ENCODE measurements at regions not wholly inside any gene's neighbourhood (a gene's known extent, or its start where the extent isn't known, plus 50 kb on each side); places are given as distances from the start of the nearest gene placed in this dataset.
"Not testable (repeated sequence)": the region's sequence is repeated elsewhere in the genome, so short reads cannot be mapped to it uniquely, and the experiment has no call there.

DNA sequence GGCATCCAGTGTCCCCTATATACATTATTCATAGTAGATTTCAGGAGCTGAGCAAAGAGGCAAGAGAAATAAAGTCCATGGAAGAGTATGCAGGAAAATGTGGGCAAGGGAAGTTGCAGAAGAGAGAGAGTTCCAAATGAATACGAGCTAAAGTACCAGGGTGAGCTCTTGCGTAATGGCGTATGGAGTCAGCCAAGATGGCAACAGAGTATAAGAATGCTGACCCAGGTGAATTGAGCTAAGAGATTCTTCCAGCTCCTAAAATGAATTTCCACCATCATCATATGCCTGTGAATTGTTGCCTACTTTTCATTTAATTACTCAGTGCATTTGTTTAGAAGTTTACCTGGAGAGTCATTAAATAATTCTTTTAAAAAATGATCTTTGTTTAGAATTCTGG lies 153.2 kb upstream of the CNTNAP4 start:
- DNase-seq (ENCODE audit: low read depth) (no peak), FAIRE-seq (no peak)
- Histone ChIP-seq H3K36me3 (ENCODE audit: insufficient read depth, low read length) (no peaks in the 10 kb centered on the region), H3K4me1 (ENCODE audit: insufficient read depth, low read length) (no peaks in the 10 kb centered on the region), H3K4me2 (ENCODE audit: low read length) (no peak overlapping the region), H4K20me1 (ENCODE audit: insufficient read depth, low read length) (no peaks in the 10 kb centered on the region), H3K27me3 (ENCODE audit: insufficient read depth, low read length) (no peaks in the 10 kb centered on the region), H3K27ac (ENCODE audit: low read depth, low read length) (no peak overlapping the region), H2AFZ (ENCODE audit: low read depth, low read length) (no peak overlapping the region), H3K79me2 (ENCODE audit: insufficient read depth, low read length) (no peaks in the 10 kb centered on the region), H3K4me3 (ENCODE audit: insufficient read depth, low read depth, low read length) (no peak overlapping the region), H3K9me3 (ENCODE audit: insufficient read depth, low read depth, low read length) (no peaks in the 10 kb centered on the region), H3K9ac (ENCODE audit: low read length) (no peak overlapping the region)
- Mint-ChIP-seq H3K4me3 (ENCODE audit: unreplicated experiment) (no peak overlapping the region), H3K4me1 (ENCODE audit: low read depth, unreplicated experiment) (no peaks in the 10 kb centered on the region), H3K9me3 (ENCODE audit: unreplicated experiment) (peaks cover 3% of the 10 kb centered on the region), H3K27ac (ENCODE audit: unreplicated experiment) (no peak overlapping the region), H3K27me3 (ENCODE audit: low read depth, unreplicated experiment) (no peaks in the 10 kb centered on the region), H3K36me3 (ENCODE audit: low read depth, unreplicated experiment) (no peaks in the 10 kb centered on the region)
- TF ChIP-seq EZH2 (IDR thresholded peaks at IDR 0.05; ENCODE audit: insufficient read depth, low read length): no peak
- TF ChIP-seq CTCF (IDR thresholded peaks at IDR 0.05; ENCODE audit: insufficient read depth, low read depth, low read length): no peak

- Histone ChIP-seq H3K9ac (ENCODE audit: low read length) (no peak overlapping the region), H3K9me3 (ENCODE audit: insufficient read depth, low read depth, low read length) (no peaks in the 10 kb centered on the region), H3K4me3 (ENCODE audit: insufficient read depth, low read depth, low read length) (no peak overlapping the region), H3K36me3 (ENCODE audit: insufficient read depth, low read length) (no peaks in the 10 kb centered on the region), H3K27me3 (ENCODE audit: insufficient read depth, low read length) (no peaks in the 10 kb centered on the region), H3K4me2 (ENCODE audit: low read length) (no peak overlapping the region), H3K4me1 (ENCODE audit: insufficient read depth, low read length) (no peaks in the 10 kb centered on the region), H2AFZ (ENCODE audit: low read depth, low read length) (no peak overlapping the region), H4K20me1 (ENCODE audit: insufficient read depth, low read length) (no peaks in the 10 kb centered on the region), H3K27ac (ENCODE audit: low read depth, low read length) (no peak overlapping the region), H3K79me2 (ENCODE audit: insufficient read depth, low read length) (no peaks in the 10 kb centered on the region)
- FAIRE-seq (no peak), DNase-seq (ENCODE audit: low read depth) (no peak)
- Mint-ChIP-seq H3K36me3 (ENCODE audit: low read depth, unreplicated experiment) (no peaks in the 10 kb centered on the region), H3K4me3 (ENCODE audit: unreplicated experiment) (no peak overlapping the region), H3K9me3 (ENCODE audit: unreplicated experiment) (peaks cover 3% of the 10 kb centered on the region), H3K27ac (ENCODE audit: unreplicated experiment) (no peak overlapping the region), H3K27me3 (ENCODE audit: low read depth, unreplicated experiment) (no peaks in the 10 kb centered on the region), H3K4me1 (ENCODE audit: low read depth, unreplicated experiment) (no peaks in the 10 kb centered on the region)
- TF ChIP-seq CTCF (IDR thresholded peaks at IDR 0.05; ENCODE audit: insufficient read depth, low read depth, low read length) (no peak), EZH2 (IDR thresholded peaks at IDR 0.05; ENCODE audit: insufficient read depth, low read length) (no peak)
These were observed 151.3 kb upstream of the CNTNAP4 start for GRCh38 chr16:76125871-76126270.

- H3K9me3 Mint-ChIP-seq (ENCODE audit: unreplicated experiment); H3K79me2 ChIP-seq (ENCODE audit: insufficient read depth, low read length); H4K20me1 ChIP-seq (ENCODE audit: insufficient read depth, low read length); H2AFZ ChIP-seq (ENCODE audit: low read depth, low read length); H3K4me1 Mint-ChIP-seq (ENCODE audit: low read depth, unreplicated experiment); H3K27ac ChIP-seq (ENCODE audit: low read depth, low read length); FAIRE-seq; H3K4me3 Mint-ChIP-seq (ENCODE audit: unreplicated experiment); H3K4me1 ChIP-seq (ENCODE audit: insufficient read depth, low read length); H3K27ac Mint-ChIP-seq (ENCODE audit: unreplicated experiment); H3K36me3 Mint-ChIP-seq (ENCODE audit: low read depth, unreplicated experiment); H3K27me3 ChIP-seq (ENCODE audit: insufficient read depth, low read length); H3K27me3 Mint-ChIP-seq (ENCODE audit: low read depth, unreplicated experiment); H3K9me3 ChIP-seq (ENCODE audit: insufficient read depth, low read depth, low read length); DNase-seq (ENCODE audit: low read depth); H3K9ac ChIP-seq (ENCODE audit: low read length); H3K36me3 ChIP-seq (ENCODE audit: insufficient read depth, low read length); H3K4me3 ChIP-seq (ENCODE audit: insufficient read depth, low read depth, low read length); H3K4me2 ChIP-seq (ENCODE audit: low read length): not testable (repeated sequence)
These were observed 139.1 kb upstream of the CNTNAP4 start for GRCh38 chr16:76138056-76138455.

Data from astrocyte (in vitro differentiated cells and primary cell).